Smooth muscle cell (in vitro differentiated cells): ENCODE measurements at regions not wholly inside any gene's neighbourhood (a gene's known extent, or its start where the extent isn't known, plus 50 kb on each side); places are given as distances from the start of the nearest gene placed in this dataset.

Source experiments
- DNase-seq: peaks from one replicate; lab custom pipeline; 2025; ENCODE audit not compliant: unreplicated experiment; lab: John Stamatoyannopoulos, UW
- H2AFZ ChIP-seq: fragments of 200-600 bp; sonication (generic); 2 replicates; pipeline ENCODE4 v1.6.0; 2016; ENCODE audit warnings: antibody characterized with exemption, low read depth, mild to moderate bottlenecking
- H3F3A ChIP-seq: fragments of 200-600 bp; sonication (generic); 2 replicates; pipeline ENCODE4 v1.6.0; 2017; ENCODE audit warnings: antibody characterized with exemption, low read depth
- H3K27ac ChIP-seq: fragments of 200-600 bp; sonication (generic); 2 replicates; pipeline ENCODE4 v1.5.1; 2016; ENCODE audit warnings: low read depth, mild to moderate bottlenecking
- H3K27me3 ChIP-seq: fragments of 200-600 bp; sonication (generic); 2 replicates; pipeline ENCODE4 v1.6.1; 2016; ENCODE audit warnings: low read depth, mild to moderate bottlenecking
- H3K36me3 ChIP-seq: fragments of 200-600 bp; sonication (generic); 2 replicates; pipeline ENCODE4 v1.5.1; 2016; ENCODE audit warnings: low read depth
- H3K4me1 ChIP-seq: fragments of 200-600 bp; sonication (generic); 2 replicates; pipeline ENCODE4 v1.5.1; 2016; ENCODE audit warnings: low read depth
- H3K4me2 ChIP-seq: fragments of 200-600 bp; sonication (generic); 2 replicates; pipeline ENCODE4 v1.6.0; 2016; ENCODE audit warnings: mild to moderate bottlenecking
- H3K4me3 ChIP-seq: fragments of 200-600 bp; sonication (generic); 2 replicates; pipeline ENCODE4 v1.5.1; 2016; ENCODE audit warnings: mild to moderate bottlenecking
- H3K79me2 ChIP-seq: fragments of 200-600 bp; sonication (generic); 2 replicates; pipeline ENCODE4 v1.6.0; 2016; ENCODE audit warnings: low read depth, mild to moderate bottlenecking
- H3K9ac ChIP-seq: fragments of 200-600 bp; sonication (generic); 2 replicates; pipeline ENCODE4 v1.6.0; 2016; ENCODE audit warnings: low read depth
- H3K9me3 ChIP-seq: fragments of 200-600 bp; sonication (generic); replicated peaks from 2 replicates; pipeline ENCODE4 v1.5.1; 2016; ENCODE audit warnings: low read depth
- H4K20me1 ChIP-seq: fragments of 200-600 bp; sonication (generic); 2 replicates; pipeline ENCODE4 v1.6.0; 2016; ENCODE audit warnings: low read depth
- CTCF ChIP-seq: fragments of 200-600 bp; sonication (generic); IDR thresholded peaks from 2 replicates; pipeline ENCODE4 v1.5.1; 2017; ENCODE audit warnings: borderline replicate concordance, mild to moderate bottlenecking, antibody characterized with exemption; ENCODE audit not compliant: insufficient read depth, poor library complexity, severe bottlenecking
- WGBS: methylation state at CpG from one replicate; pipeline ENCODE4 v1.1.7; 2016; ENCODE audit warnings: low lambda C conversion rate; 5-methylcytosine and 5-hydroxymethylcytosine counted together

- Histone ChIP-seq H3K36me3 (no peaks in the 10 kb centered on the region), H3K4me3 (no peak overlapping the region), H3K9ac (no peak overlapping the region), H3K27me3 (no peaks in the 10 kb centered on the region), H4K20me1 (no peaks in the 10 kb centered on the region), H3K79me2 (no peaks in the 10 kb centered on the region), H3K4me1 (peaks cover 11% of the 10 kb centered on the region), H3K9me3 (no peaks in the 10 kb centered on the region), H3K27ac (no peak overlapping the region), H3F3A (no peaks in the 10 kb centered on the region), H2AFZ (no peak overlapping the region), H3K4me2 (no peak overlapping the region)
- TF ChIP-seq CTCF, result no peak
- DNase-seq, result no peak
These were observed 193.7 kb downstream of the TTC39B start for GRCh38 chr9:15113288-15113687.

DNA sequence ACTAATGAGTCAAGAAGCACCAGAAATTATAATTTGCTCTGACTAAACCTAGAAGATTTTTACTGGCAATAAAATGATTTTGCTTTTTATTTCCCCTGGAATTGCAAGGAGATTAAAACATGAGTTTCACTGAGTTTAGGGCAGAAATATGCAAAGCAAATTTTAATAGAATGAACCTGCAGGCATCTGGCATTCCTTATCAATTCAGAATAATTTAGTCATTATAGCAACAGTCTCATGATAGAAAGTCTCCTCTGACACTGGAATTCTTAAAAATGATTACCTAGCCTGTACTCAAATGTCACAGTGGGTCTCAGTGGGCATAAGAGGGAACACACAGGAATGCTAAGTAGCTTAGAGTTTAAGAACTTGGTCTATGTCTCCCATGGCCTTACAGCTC lies 195.9 kb downstream of the TTC39B start:
- H3F3A ChIP-seq, result no peaks in the 10 kb centered on the region
- H3K4me1 ChIP-seq, result peaks cover 4% of the 10 kb centered on the region
- no peak for TF ChIP-seq CTCF
- H3K36me3 ChIP-seq, result no peaks in the 10 kb centered on the region
- H3K79me2 ChIP-seq, result no peaks in the 10 kb centered on the region
- no peak overlapping the region for H3K4me3 ChIP-seq
- H3K9me3 ChIP-seq, result no peaks in the 10 kb centered on the region
- H3K4me2 ChIP-seq, result no peak overlapping the region
- no peak for DNase-seq
- no peak overlapping the region for H2AFZ ChIP-seq
- H4K20me1 ChIP-seq, result no peaks in the 10 kb centered on the region
- no peak overlapping the region for H3K27ac ChIP-seq
- no peak overlapping the region for H3K9ac ChIP-seq
- no peaks in the 10 kb centered on the region for H3K27me3 ChIP-seq

DNA sequence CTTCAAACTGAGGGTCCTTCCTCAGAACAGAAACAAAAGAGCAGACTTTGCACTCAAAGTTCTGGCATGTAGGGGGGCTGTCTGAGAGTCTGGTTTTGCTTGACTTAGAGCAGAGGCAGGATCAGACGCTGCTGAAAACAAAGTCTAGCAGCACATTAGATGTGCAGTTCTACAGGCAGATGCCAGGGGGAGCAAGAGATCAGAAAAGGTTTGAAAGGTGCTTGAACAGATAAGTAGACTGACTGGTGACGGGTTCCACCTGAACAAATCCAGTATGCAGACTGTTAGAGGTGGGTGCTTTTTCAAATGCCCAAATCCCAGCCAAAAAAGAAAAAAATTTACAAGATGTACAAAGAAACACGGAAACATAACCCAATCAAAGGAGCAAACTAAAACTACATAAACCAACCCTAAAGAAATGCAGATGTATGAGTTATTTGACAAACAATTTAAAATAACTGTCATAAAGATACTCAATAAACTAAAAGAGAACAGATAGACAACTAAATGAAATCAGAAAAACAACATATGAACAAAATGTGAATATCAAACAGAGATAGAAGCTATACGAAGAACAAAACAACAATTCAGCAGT lies 194.7 kb upstream of the FREM1 start:
- no peaks in the 10 kb centered on the region for H3K27me3 ChIP-seq
- peaks cover 3% of the 10 kb centered on the region for H3F3A ChIP-seq
- no peak overlapping the region for H2AFZ ChIP-seq
- no peak overlapping the region for H3K4me3 ChIP-seq
- no peaks in the 10 kb centered on the region for H3K36me3 ChIP-seq
- H4K20me1 ChIP-seq, result no peaks in the 10 kb centered on the region
- no peaks in the 10 kb centered on the region for H3K9me3 ChIP-seq
- no peaks in the 10 kb centered on the region for H3K4me1 ChIP-seq
- no peak overlapping the region for H3K9ac ChIP-seq
- 35% methylated on average over 4 of the region's 4 CpGs for WGBS
- DNase-seq, result no peak
- H3K4me2 ChIP-seq, result no peak overlapping the region
- no peaks in the 10 kb centered on the region for H3K79me2 ChIP-seq
- H3K27ac ChIP-seq, result no peak overlapping the region
- peak; percentile 72 for TF ChIP-seq CTCF

DNA sequence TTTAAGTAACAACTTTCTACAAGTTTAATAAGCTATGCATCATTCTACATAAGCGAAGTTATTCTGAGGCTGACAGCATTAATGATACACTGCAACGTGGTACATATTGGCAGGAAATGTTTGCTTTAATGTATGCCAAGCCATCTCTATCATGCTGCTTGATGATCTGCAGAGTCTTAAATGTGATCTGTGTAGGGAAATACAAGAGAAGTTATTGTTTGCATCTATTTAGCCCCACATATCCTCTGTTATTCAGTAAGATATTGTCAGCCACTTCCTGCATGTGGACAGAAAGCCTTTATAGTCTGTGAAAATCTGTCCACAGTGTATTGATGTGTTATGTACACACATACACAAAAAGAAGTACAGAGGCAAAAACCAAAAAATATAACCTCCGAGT lies 193.1 kb upstream of the FREM1 start:
- no peaks in the 10 kb centered on the region for H3K27me3 ChIP-seq
- no peak overlapping the region for H3K27ac ChIP-seq
- TF ChIP-seq CTCF, result no peak
- no peaks in the 10 kb centered on the region for H4K20me1 ChIP-seq
- H2AFZ ChIP-seq, result peak overlapping the region; percentile 59
- H3K9me3 ChIP-seq, result no peaks in the 10 kb centered on the region
- no peaks in the 10 kb centered on the region for H3K79me2 ChIP-seq
- no peaks in the 10 kb centered on the region for H3K36me3 ChIP-seq
- no peak overlapping the region for H3K4me2 ChIP-seq
- H3K9ac ChIP-seq, result no peak overlapping the region
- peaks cover 7% of the 10 kb centered on the region for H3K4me1 ChIP-seq
- no peak overlapping the region for H3K4me3 ChIP-seq
- 71% methylated on average over 3 of the region's 3 CpGs for WGBS
- no peak for DNase-seq
- H3F3A ChIP-seq, result peaks cover 9% of the 10 kb centered on the region
